ENCODE measurements at regions not wholly inside any gene's neighbourhood (a gene's known extent, or its start where the extent isn't known, plus 50 kb on each side); places are given as distances from the start of the nearest gene placed in this dataset.

- no peak for TF ChIP-seq CTCF (IDR thresholded peaks at IDR 0.05)
- H3K4me1 Mint-ChIP-seq (ENCODE audit: unreplicated experiment), result no peaks in the 10 kb centered on the region
Observed at GRCh38 chr2:52745144-52745543, 1022.5 kb upstream of the CHAC2 start.

GRCh38 chr2:52732849-52733395, 1034.7 kb upstream of the CHAC2 start:
- no peaks in the 10 kb centered on the region for H3K4me1 Mint-ChIP-seq (ENCODE audit: unreplicated experiment)

More at GRCh38 chr2:52745144-52745543, 1022.5 kb upstream of the CHAC2 start:
- H3K4me3 Mint-ChIP-seq (ENCODE audit: unreplicated experiment), result no peak overlapping the region
- H3K27me3 Mint-ChIP-seq (ENCODE audit: unreplicated experiment), result no peaks in the 10 kb centered on the region
- H3K36me3 Mint-ChIP-seq (ENCODE audit: unreplicated experiment), result no peaks in the 10 kb centered on the region
- H3K9me3 Mint-ChIP-seq (ENCODE audit: unreplicated experiment), result peaks cover 12% of the 10 kb centered on the region
- no peak overlapping the region for H3K27ac Mint-ChIP-seq (ENCODE audit: unreplicated experiment)
- no peak for DNase-seq (ENCODE audit: extremely low spot score, unreplicated experiment)

GRCh38 chr2:52724585-52724984, 1043.0 kb upstream of the CHAC2 start:
- no peaks in the 10 kb centered on the region for H3K36me3 Mint-ChIP-seq (ENCODE audit: unreplicated experiment)
- H3K9me3 Mint-ChIP-seq (ENCODE audit: unreplicated experiment), result no peaks in the 10 kb centered on the region
- no peaks in the 10 kb centered on the region for H3K4me1 Mint-ChIP-seq (ENCODE audit: unreplicated experiment)
- DNase-seq (ENCODE audit: extremely low spot score, unreplicated experiment), result no peak
- TF ChIP-seq CTCF (IDR thresholded peaks at IDR 0.05), result no peak
- H3K27ac Mint-ChIP-seq (ENCODE audit: unreplicated experiment), result no peak overlapping the region
- peaks cover 3% of the 10 kb centered on the region for H3K27me3 Mint-ChIP-seq (ENCODE audit: unreplicated experiment)
- no peak overlapping the region for H3K4me3 Mint-ChIP-seq (ENCODE audit: unreplicated experiment)

More at GRCh38 chr2:52732849-52733395, 1034.7 kb upstream of the CHAC2 start:
- Mint-ChIP-seq H3K27ac (ENCODE audit: unreplicated experiment) (no peak overlapping the region), H3K4me3 (ENCODE audit: unreplicated experiment) (no peak overlapping the region), H3K9me3 (ENCODE audit: unreplicated experiment) (no peaks in the 10 kb centered on the region), H3K36me3 (ENCODE audit: unreplicated experiment) (no peaks in the 10 kb centered on the region), H3K27me3 (ENCODE audit: unreplicated experiment) (no peaks in the 10 kb centered on the region)
- TF ChIP-seq CTCF (IDR thresholded peaks at IDR 0.05), result no peak
- no peak for DNase-seq (ENCODE audit: extremely low spot score, unreplicated experiment)

- Mint-ChIP-seq H3K36me3 (ENCODE audit: unreplicated experiment) (no peaks in the 10 kb centered on the region), H3K27me3 (ENCODE audit: unreplicated experiment) (no peaks in the 10 kb centered on the region), H3K4me3 (ENCODE audit: unreplicated experiment) (no peak overlapping the region), H3K27ac (ENCODE audit: unreplicated experiment) (no peak overlapping the region), H3K4me1 (ENCODE audit: unreplicated experiment) (no peaks in the 10 kb centered on the region), H3K9me3 (ENCODE audit: unreplicated experiment) (peaks cover 6% of the 10 kb centered on the region)
- no peak for DNase-seq (ENCODE audit: extremely low spot score, unreplicated experiment)
- TF ChIP-seq CTCF (IDR thresholded peaks at IDR 0.05), result no peak
Observed at GRCh38 chr2:52717836-52718235, 1049.8 kb upstream of the CHAC2 start.

GRCh38 chr2:52710810-52711618, 1056.6 kb upstream of the CHAC2 start:
- H3K4me3 Mint-ChIP-seq (ENCODE audit: unreplicated experiment), result no peak overlapping the region
- TF ChIP-seq CTCF (IDR thresholded peaks at IDR 0.05), result no peak
- H3K36me3 Mint-ChIP-seq (ENCODE audit: unreplicated experiment), result no peaks in the 10 kb centered on the region

More at GRCh38 chr2:52710810-52711618, 1056.6 kb upstream of the CHAC2 start:
- Mint-ChIP-seq H3K9me3 (ENCODE audit: unreplicated experiment) (peaks cover 6% of the 10 kb centered on the region), H3K4me1 (ENCODE audit: unreplicated experiment) (no peaks in the 10 kb centered on the region), H3K27ac (ENCODE audit: unreplicated experiment) (no peak overlapping the region), H3K27me3 (ENCODE audit: unreplicated experiment) (peaks cover 3% of the 10 kb centered on the region)
- no peak for DNase-seq (ENCODE audit: extremely low spot score, unreplicated experiment)
